H1 (cell line): ENCODE measurements at regions not wholly inside any gene's neighbourhood (a gene's known extent, or its start where the extent isn't known, plus 50 kb on each side); places are given as distances from the start of the nearest gene placed in this dataset.

Experiments
- FOSL1 ChIP-seq: IDR thresholded peaks from 2 replicates; pipeline ENCODE4 v1.6.1; 2011; ENCODE audit warnings: mild to moderate bottlenecking, low read depth, low read length, moderate library complexity; ENCODE audit not compliant: insufficient read depth
- TAF7 ChIP-seq: optimal IDR thresholded peaks from 2 replicates; pipeline ENCODE3; 2011; ENCODE audit warnings: low read depth, mild to moderate bottlenecking, inconsistent platforms, low read length, moderate library complexity, borderline replicate concordance

GRCh38 chr12:75704208-75704607 is 192.8 kb upstream of the KRR1 start (continued):
- TF ChIP-seq TAF7 (no peak), FOSL1 (no peak)
